ENCODE measurements at regions not wholly inside any gene's neighbourhood (a gene's known extent, or its start where the extent isn't known, plus 50 kb on each side); places are given as distances from the start of the nearest gene placed in this dataset.

DNA sequence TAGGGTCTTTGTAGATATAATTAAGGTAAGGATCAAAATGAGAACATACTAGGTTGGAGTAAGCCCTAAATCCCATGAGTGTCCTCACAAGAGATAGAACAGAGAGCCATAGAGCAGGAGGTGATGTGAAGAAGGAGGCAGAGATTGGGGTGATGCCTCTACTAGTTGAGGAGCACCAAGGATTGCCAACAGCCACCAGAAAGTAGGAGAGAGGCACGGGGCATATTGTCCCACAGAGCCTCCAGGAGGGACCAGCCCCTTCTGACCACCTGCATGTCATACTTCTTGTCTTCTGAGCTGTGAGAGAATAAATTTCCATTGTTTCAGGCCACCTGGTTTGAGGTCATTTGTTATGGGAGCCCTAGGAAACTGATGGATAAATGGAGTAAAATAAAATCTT lies 363.3 kb downstream of the RPS6KC1 start:
- TF ChIP-seq, protein P1, sequence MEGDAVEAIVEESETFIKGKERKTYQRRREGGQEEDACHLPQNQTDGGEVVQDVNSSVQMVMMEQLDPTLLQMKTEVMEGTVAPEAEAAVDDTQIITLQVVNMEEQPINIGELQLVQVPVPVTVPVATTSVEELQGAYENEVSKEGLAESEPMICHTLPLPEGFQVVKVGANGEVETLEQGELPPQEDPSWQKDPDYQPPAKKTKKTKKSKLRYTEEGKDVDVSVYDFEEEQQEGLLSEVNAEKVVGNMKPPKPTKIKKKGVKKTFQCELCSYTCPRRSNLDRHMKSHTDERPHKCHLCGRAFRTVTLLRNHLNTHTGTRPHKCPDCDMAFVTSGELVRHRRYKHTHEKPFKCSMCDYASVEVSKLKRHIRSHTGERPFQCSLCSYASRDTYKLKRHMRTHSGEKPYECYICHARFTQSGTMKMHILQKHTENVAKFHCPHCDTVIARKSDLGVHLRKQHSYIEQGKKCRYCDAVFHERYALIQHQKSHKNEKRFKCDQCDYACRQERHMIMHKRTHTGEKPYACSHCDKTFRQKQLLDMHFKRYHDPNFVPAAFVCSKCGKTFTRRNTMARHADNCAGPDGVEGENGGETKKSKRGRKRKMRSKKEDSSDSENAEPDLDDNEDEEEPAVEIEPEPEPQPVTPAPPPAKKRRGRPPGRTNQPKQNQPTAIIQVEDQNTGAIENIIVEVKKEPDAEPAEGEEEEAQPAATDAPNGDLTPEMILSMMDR (IDR thresholded peaks at IDR 0.05): no peak
- no peak for TF ChIP-seq POLR2A (IDR thresholded peaks at IDR 0.05)

Data from lower leg skin (tissue), 3 donors.